GM18520 (cell line): ENCODE measurements at regions not wholly inside any gene's neighbourhood (a gene's known extent, or its start where the extent isn't known, plus 50 kb on each side); places are given as distances from the start of the nearest gene placed in this dataset.
"Not testable (repeated sequence)": the region's sequence is repeated elsewhere in the genome, so short reads cannot be mapped to it uniquely, and the experiment has no call there.

Experiments
- ATAC-seq: cut with Tn5 transposase; IDR thresholded peaks from one replicate; pipeline ENCODE4 v1.9.1; 2021; ENCODE audit not compliant: unreplicated experiment

DNA sequence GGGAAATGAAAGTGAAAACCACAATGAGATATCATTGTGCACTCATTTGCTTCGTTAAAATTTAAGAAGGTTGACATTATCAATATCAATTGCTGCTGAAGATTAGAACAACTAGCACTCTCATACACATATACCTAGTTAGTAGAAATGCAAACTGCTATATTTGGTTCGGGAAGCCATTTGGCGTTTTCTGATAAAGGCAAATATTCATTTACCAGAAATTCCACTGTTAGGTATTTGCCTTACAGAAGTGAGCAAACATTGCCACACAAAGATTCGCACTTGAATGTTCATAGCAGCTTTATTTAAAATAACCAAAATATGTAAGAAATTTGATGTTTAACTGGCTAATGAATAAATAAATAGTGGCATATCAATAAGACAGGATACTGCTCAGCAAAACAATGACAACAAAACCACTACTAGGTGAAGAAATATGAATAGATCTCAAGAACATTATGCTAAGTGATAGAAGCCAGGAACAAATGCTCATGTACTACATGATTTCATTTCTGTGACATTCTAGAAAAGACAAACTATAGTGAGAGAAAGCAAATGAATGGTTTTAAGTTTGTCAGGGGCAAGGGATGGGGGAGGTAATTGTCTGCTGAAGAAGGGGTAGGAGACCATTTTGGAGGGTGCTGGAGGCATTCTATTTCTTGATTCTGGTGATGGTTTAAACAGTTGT, 387.8 kb downstream of the PTH2R start:
- ATAC-seq = no peak

DNA sequence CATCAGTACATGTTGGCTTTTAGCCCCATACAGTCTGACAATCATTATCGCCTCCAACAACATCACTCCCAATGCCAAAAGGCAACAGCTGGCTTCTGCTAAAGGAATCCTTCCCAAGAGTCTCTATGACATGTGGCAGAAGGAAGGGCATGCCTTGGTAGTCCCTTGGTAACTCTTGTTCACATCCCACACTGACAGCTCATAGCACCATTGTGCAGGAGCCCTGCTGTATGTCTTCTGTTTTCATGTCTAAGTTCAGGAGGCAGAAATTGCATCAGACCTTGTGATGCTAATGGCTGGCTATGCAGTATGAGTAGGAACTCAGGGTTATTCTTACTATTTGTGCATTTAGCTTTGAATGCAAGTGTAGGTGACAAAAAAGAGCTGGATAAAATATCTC, 392.1 kb downstream of the PTH2R start:
- no peak for ATAC-seq

DNA sequence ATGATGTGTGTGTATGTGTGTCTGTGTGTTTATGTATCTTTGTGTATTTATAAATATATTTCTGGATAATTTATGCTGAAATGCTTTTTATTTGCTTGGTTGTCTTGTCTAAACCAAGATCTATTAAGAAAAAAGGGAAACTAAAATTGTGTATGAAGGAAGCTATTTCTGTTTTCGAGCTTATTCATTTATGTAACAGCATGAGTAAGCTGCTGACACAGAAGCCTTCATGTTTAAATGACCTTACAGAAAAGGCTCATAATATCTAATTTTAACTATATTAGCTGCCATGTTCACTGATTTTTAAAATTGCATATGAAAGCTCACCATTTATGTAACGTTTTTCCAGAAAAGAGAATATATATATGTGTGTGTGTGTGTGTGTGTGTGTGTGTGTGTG, 392.8 kb downstream of the PTH2R start:
- ATAC-seq = no peak

DNA sequence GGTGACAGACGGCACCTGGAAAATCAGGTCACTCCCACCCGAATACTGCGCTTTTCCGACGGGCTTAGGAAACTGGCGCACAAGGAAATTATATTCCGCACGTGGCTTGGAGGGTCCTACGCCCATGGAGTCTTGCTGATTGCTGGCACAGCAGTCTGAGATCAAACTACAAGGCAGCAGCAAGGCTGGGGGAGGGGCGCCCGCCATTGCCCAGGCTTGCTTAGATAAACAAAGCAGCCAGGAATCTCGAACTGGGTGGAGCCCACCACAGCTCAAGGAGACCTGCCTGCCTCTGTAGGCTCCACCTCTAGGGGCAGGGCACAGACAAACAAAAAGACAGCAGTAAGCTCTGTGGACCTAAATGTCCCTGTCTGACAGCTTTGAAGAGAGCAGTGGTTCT, 394.3 kb downstream of the PTH2R start:
- not testable (repeated sequence) for ATAC-seq

DNA sequence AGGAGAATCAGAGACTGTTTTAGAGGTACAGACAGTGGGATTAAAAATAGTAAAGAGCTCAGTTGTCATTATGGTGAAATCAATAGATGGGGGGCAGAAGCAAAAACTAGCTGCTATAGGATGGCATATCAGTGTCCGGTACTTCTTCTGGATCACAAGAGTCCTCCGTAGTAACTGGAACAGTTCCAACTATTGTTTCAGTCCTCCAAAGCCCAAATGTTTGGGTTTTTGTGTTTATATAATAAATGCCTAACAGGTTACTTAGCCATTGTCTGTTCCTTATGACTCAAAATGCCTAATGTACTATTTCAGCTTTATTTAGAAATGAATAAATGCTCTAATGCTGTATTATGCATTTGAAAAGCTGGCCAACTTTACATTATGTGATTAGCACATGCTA, 401.2 kb downstream of the PTH2R start:
- ATAC-seq = no peak

DNA sequence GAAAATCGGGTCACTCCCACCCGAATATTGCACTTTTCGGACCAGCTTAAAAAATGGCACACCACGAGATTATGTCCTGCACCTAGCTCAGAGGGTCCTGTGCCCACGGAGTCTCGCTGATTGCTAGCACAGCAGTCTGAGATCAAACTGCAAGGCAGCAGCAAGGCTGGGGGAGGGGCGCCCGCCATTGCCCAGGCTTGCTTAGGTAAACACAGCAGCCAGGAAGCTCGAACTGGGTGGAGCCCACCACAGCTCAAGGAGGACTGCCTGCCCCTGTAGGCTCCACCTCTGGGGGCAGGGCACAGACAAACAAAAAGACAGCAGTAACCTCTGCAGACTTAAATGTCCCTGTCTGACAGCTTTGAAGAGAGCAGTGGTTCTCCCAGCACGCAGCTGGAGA, 405.3 kb downstream of the PTH2R start:
- not testable (repeated sequence) for ATAC-seq

DNA sequence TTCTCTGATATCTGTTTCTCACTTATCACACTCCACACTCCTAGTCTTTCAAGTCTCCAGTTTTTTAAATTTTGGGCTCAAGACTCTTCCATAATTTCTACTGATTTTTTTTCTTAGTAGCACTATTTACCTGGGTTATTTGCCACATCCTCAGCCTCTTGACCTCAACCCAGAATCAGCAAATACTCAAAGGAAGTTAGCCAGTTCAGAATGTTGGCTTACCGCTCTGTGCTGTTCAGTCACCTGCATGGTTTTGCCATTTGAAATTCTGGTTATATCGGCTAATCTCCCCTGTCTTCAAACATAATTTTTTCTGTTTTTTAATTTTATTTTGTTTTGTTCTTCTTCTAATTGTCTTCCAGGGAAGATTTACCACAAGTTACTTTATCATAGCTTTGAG, 412.6 kb downstream of the PTH2R start:
- ATAC-seq = no peak

DNA sequence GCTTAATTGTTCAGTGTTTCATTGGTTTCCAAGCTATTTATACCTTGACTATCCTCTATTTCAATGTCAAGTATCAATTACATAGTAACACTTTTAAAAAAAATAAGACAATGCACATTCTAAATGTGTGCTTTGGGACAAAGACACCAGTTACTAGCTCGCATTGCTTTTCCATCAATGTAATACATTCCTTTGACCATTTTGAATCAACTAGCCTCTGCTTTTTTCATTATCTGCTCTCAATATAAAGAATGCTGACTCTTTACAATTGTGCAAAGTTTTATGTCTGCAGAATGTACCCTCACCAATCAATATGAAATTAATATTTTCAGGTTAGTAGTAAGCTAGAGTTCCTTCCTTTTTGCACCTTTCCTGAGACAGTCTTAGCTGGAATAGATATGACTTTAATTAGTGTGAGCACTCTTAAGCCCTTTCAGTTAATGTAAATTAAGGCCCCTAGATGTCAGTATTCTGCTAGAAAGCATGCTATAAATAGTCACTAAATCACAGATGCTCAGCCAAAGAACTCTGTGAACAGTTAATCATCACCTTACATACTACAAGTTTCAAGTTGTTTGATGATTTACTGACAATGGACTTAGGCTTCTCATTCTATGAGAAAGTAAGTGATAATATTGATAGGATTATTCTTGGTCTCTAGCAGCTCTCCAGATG, 413.6 kb downstream of the PTH2R start:
- no peak for ATAC-seq

DNA sequence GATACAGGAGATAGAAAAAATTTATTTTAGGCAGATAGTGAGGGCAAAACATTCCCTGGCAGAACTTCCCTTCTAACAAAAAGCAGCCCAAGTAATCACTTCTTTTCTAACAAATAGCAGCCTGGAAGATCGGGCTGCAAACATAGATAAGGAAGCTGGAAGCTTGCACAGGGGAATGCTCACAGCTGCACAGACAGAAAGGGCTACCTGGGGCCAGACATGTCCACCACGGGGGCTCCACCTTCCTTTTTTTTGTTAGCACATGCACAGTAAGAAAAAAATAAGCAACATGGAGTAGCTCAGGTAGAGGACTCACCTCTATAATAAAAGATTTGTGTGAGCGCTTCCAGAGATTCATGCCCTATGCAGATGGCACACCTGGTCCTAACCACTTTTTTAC, 420.5 kb downstream of the PTH2R start:
- ATAC-seq = no peak

DNA sequence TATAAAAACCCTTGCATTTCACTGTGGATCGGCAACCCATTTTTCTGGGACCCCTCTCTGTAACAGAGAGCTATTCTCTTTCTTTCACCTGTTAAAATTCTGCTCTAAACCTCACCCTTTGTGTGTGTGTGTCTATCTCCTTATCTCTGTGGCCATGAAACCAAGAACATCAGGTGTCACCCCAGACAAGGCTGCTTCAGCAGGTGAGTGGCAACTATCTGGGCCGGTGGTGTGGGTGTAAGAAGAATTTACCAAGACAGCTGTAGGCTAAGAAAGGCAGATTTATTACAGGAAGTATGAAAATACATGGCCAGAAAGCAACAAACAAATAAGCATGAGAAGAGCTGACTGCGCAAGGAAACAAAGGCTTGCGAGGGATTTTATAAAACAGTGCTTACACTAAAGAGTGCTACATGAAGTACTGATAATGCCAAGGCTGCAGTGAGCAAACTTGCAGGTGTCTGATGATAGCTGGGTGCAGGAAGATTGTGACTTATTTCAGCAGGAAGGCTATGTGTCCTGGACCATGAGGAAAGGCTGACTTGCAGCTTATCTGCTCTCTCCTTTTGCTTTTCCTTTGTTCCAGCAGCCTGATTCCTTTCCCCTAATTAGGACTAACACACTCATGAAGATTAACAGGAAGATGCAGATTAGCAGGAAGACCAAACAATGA, 421.1 kb downstream of the PTH2R start:
- ATAC-seq = no peak

DNA sequence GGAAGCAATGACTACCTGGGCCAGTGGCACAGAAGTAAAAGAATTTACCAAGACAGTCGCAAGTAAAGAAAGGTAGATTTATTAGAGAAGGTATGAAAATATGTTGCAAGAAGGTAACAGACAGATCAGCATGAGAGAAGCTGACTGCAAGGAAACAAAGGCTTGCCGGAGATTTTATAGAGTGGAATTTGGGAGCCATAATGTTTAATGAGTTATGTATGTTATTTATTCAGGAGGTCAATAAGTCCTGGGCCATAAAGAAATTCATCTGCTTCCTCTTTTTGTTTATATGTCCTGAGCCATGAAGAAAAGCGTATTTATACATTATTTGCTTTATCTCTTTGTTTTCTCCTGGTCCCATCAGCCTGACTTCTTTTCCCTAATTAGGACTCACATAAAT, 423.6 kb downstream of the PTH2R start:
- ATAC-seq = no peak

DNA sequence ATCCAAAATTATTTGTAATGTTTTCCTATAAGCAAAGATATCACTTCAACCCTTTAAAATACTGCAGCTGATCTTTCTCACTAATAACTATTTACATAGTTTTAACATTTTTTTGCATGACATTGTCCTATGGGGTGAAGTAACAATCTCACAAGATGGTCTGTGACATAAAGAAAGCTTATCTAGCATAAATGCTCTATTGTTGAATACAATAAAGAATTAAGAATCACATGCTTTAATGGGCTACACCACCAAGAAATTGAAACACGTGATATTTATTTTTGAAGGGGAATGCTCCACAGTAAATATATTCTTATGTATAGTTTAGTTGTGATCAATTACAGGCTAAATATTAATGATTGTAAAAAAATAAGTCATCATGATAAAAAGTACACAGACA, 441.1 kb downstream of the PTH2R start:
- no peak for ATAC-seq

DNA sequence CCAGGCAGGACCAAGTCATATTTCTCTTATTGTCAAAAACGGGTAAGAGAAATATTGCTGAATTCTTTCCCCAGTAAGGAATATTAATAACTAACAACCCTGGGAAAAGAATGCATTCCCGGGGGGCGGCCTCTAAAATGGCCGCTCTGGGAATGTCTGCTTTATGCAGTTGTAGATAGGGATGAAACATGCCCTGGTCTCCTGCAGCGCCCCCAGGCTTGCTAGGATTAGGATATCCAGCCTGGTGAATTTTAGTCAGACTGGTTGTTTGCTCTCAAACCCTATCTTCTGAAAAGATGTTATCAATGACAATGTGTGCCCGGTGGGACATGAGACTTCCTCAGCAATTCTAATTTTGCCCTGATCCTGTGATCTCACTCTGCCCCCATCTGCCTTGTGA, 448.1 kb downstream of the PTH2R start:
- no peak for ATAC-seq

DNA sequence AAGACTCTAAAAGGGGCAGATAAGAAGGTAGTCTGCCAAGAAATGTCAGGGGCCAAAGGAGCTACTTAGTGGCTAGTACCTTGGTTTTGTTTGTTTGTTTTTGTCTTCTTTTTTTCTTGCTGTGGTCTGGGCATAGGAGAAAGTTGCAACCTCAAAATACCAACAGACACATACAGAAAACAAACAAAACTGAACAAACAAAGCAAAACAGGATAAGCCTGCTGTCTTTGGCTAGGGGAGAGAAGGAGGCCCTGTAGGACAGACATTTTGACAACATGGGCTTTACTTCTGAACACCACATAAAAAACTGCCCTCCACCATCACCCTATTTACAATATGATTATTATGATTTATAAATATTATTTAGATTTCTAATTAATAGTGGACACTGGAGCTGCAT, 460.8 kb downstream of the PTH2R start:
- ATAC-seq = no peak

DNA sequence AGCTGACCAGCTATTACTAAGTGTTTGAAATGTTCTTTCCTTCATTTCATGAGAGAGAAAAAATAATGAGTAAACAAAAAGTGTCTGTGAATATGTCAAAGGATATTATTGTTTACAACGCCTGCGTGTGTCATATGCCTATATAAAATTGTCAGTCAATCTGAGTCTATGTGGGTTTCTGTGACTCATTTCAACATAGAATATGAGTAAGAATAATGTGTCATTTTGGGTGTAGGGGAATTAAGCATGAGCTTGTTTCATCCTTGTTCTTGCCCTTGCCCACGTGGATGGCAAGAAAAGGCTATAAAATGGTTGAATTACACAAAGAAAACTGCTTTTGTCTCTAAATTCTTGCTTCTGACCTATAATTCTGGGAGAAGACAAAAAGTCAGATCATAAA, 466.0 kb downstream of the PTH2R start:
- peak; percentile 68 for ATAC-seq

DNA sequence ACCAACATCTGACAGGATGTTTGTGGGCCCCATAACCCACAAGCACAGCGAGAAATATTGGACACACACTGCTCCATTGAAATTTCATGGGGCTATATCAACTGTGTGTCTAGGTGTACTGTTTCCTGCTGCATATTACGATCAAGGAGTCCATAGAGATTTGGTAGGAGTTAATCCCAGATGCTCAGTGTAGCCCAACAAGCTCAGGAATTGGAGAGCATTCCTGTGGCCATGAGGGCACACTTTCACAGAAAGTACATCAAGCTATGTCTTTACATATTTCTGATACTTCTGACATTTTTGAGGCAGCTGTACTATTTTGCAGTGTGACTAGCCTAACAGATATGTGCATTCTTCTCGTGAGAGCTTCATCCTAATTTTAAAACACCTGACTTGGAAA, 473.1 kb downstream of the PTH2R start:
- ATAC-seq = no peak

DNA sequence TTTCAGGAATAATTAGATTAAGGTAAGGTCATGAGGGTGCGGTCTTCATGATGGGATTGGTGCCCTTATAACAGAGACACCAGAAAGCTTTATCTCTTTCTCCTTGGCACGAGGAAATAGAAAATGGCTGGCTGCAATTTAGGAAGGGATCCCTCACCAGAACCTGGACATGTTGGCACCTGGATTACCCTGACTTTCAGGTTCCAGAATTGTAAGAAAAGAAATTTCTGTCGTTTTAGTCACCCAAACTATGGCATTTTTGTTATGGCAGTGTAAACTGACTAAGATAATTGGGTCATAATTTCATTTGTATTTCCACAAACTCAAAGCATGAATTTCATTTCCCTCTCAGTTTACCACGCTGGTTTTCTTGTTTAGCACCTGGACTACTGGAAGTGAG, 473.6 kb downstream of the PTH2R start:
- ATAC-seq = no peak

DNA sequence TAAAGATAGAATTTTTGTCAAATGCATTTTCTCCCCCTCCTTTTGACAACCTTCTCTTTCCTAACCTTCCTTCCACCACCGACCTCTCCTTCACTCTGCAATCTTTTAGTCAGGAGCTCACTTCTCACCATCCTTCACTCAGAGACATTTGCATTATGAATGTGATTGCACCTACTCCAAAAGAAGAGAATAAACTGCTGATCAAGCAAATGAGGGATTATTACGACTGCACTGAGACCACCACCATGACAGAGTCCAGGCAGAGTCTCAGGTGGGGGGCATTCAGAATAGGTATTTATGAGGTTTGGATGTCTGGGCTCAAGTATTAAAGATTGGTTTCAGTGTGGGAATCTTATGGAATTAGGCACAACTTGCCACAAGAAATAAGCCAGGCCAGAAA, 483.9 kb downstream of the PTH2R start:
- ATAC-seq = no peak

DNA sequence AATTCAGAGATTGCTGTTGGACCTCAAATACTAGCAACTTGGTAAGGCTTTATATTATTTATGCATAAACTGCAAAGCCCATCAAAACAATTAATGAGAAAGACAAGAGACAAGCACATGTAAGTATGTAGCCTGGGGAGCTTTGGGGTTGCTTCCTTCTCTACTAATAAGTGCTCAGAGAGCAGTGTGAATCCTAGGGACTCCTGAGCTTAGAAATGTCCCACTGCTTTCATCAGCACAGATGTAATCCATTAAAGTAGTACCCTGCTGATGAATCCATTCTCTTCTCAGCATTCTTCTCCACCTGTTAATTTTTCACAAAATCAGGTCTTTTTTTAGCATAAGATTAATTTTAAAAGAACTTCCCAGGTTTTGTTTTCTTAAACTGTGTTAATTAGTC, 485.6 kb downstream of the PTH2R start:
- ATAC-seq = no peak

DNA sequence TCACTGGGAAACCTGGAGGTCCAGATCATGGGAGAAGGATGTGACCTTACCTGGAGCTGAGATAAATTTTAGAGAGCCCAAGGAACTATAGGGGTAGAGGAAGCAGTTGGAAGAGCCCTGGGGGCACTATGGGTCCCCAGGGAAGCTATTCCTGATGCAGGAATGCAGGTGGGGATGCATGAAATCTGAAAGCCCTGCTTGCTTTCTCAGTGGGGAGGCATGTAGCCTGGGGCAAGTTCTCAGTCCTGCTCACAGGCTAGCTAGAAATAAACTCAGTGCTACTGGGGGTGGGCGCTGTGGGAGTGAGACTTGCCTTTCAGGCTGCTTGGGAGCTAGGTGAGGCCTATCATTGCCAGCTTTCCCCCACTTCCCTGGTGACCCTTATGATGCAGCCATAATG, 499.7 kb downstream of the PTH2R start:
- no peak for ATAC-seq

DNA sequence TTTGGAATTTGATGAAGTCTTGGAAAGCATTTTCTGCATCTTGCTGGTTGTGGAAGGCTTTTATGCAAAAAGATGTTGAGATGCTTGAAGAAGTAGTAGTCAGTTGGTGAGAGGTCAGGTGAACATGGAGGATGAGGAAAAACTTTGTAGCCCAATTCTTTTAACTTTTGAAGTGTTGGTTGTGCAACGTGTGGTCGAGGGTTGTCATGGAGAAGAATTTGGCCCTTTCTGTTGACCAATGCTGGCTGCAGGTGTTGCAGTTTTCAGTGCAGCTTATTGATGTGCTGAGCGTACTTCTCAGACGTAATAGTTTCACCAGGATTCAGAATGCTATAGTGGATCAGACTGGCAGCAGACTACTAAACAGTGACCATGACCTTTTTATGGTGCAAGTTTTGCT, 508.4 kb upstream of the MAP2 start:
- no peak for ATAC-seq

DNA sequence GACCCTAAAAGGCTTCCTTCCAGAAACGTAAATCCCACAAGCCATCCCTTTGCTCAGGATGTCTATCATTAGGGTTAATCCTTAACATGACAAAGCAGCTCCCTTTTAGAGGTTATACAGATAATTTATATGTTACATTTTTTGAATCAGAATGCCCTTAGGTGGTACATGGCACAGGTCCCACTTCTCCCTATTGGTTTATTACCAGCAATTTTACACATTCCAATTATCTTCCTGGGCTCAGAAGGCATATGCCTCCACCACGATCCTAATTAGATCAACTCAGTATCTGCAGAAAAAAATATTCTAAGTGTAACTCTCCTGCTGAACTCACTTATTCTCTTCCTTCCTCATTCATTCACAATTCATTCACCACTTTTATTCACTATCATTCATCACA, 507.0 kb upstream of the MAP2 start:
- ATAC-seq = no peak
